Neuron (in vitro differentiated cells): ENCODE measurements at regions not wholly inside any gene's neighbourhood (a gene's known extent, or its start where the extent isn't known, plus 50 kb on each side); places are given as distances from the start of the nearest gene placed in this dataset.

Source experiments
- H2AFZ ChIP-seq: one replicate; pipeline ENCODE4 v1.6.1; 2013; ENCODE audit warnings: low read depth, mild to moderate bottlenecking, inconsistent platforms, low read length, moderate library complexity
- H3K27me3 ChIP-seq: one replicate; pipeline ENCODE4 v1.6.1; 2013; ENCODE audit warnings: low read length; ENCODE audit not compliant: insufficient read depth
- H3K36me3 ChIP-seq: one replicate; pipeline ENCODE4 v1.6.1; 2013; ENCODE audit warnings: low read length; ENCODE audit not compliant: insufficient read depth
- H3K4me1 ChIP-seq: one replicate; pipeline ENCODE4 v1.6.1; 2013; ENCODE audit warnings: low read length; ENCODE audit not compliant: insufficient read depth
- H3K4me3 ChIP-seq: 2 replicates; pipeline ENCODE4 v1.5.1; 2013; ENCODE audit warnings: mild to moderate bottlenecking, low read length, moderate library complexity
- H3K9me3 ChIP-seq: one replicate; pipeline ENCODE4 v1.6.1; 2013; ENCODE audit warnings: low read length

GRCh38 chr13:76016799-76017400 is 380.8 kb downstream of the LMO7 start:
- Histone ChIP-seq H2AFZ (no peak overlapping the region), H3K4me1 (no peaks in the 10 kb centered on the region), H3K27me3 (no peaks in the 10 kb centered on the region), H3K36me3 (no peaks in the 10 kb centered on the region), H3K4me3 (no peak overlapping the region), H3K9me3 (no peaks in the 10 kb centered on the region)

- no peak overlapping the region for H3K4me3 ChIP-seq
- no peaks in the 10 kb centered on the region for H3K36me3 ChIP-seq
- H3K4me1 ChIP-seq = no peaks in the 10 kb centered on the region
- H2AFZ ChIP-seq = no peak overlapping the region
- no peaks in the 10 kb centered on the region for H3K27me3 ChIP-seq
- no peaks in the 10 kb centered on the region for H3K9me3 ChIP-seq
Observed at GRCh38 chr13:76014406-76015318, 378.5 kb downstream of the LMO7 start.

- no peak overlapping the region for H2AFZ ChIP-seq
- H3K36me3 ChIP-seq = no peaks in the 10 kb centered on the region
Observed at GRCh38 chr13:76012091-76012721, 376.1 kb downstream of the LMO7 start.

GRCh38 chr13:76009267-76009890 is 373.2 kb downstream of the LMO7 start:
- no peaks in the 10 kb centered on the region for H3K4me1 ChIP-seq
- H3K9me3 ChIP-seq = no peaks in the 10 kb centered on the region
- no peak overlapping the region for H2AFZ ChIP-seq
- no peaks in the 10 kb centered on the region for H3K36me3 ChIP-seq
- H3K27me3 ChIP-seq = no peaks in the 10 kb centered on the region
- no peak overlapping the region for H3K4me3 ChIP-seq

More at GRCh38 chr13:76012091-76012721, 376.1 kb downstream of the LMO7 start:
- H3K9me3 ChIP-seq = no peaks in the 10 kb centered on the region
- no peaks in the 10 kb centered on the region for H3K27me3 ChIP-seq
- H3K4me3 ChIP-seq = no peak overlapping the region
- no peaks in the 10 kb centered on the region for H3K4me1 ChIP-seq

GRCh38 chr13:76004416-76004815 is 368.3 kb downstream of the LMO7 start:
- Histone ChIP-seq H3K36me3 (no peaks in the 10 kb centered on the region), H3K9me3 (no peaks in the 10 kb centered on the region), H2AFZ (no peak overlapping the region), H3K4me1 (no peaks in the 10 kb centered on the region), H3K4me3 (no peak overlapping the region), H3K27me3 (peaks cover 3% of the 10 kb centered on the region)

GRCh38 chr13:76000131-76000530 is 364.0 kb downstream of the LMO7 start:
- Histone ChIP-seq H3K4me3 (no peak overlapping the region), H3K27me3 (peaks cover 3% of the 10 kb centered on the region), H2AFZ (no peak overlapping the region), H3K9me3 (no peaks in the 10 kb centered on the region), H3K36me3 (no peaks in the 10 kb centered on the region), H3K4me1 (no peaks in the 10 kb centered on the region)

GRCh38 chr13:75996582-75996981 is 360.5 kb downstream of the LMO7 start:
- no peak overlapping the region for H3K4me3 ChIP-seq
- H3K4me1 ChIP-seq = no peaks in the 10 kb centered on the region
- no peaks in the 10 kb centered on the region for H3K36me3 ChIP-seq
- H3K27me3 ChIP-seq = no peaks in the 10 kb centered on the region
- no peak overlapping the region for H2AFZ ChIP-seq
- H3K9me3 ChIP-seq = no peaks in the 10 kb centered on the region

GRCh38 chr13:75995966-75996365 is 359.8 kb downstream of the LMO7 start:
- no peaks in the 10 kb centered on the region for H3K36me3 ChIP-seq
- H2AFZ ChIP-seq = no peak overlapping the region
- H3K4me1 ChIP-seq = no peaks in the 10 kb centered on the region
- no peaks in the 10 kb centered on the region for H3K9me3 ChIP-seq
- no peaks in the 10 kb centered on the region for H3K27me3 ChIP-seq
- H3K4me3 ChIP-seq = no peak overlapping the region

- no peaks in the 10 kb centered on the region for H3K27me3 ChIP-seq
- no peaks in the 10 kb centered on the region for H3K4me1 ChIP-seq
- H3K9me3 ChIP-seq = no peaks in the 10 kb centered on the region
- no peak overlapping the region for H2AFZ ChIP-seq
- H3K36me3 ChIP-seq = no peaks in the 10 kb centered on the region
- H3K4me3 ChIP-seq = no peak overlapping the region
Observed at GRCh38 chr13:75993823-75994222, 357.7 kb downstream of the LMO7 start.

GRCh38 chr13:75993241-75993640 is 357.1 kb downstream of the LMO7 start:
- no peaks in the 10 kb centered on the region for H3K36me3 ChIP-seq
- H3K9me3 ChIP-seq = no peaks in the 10 kb centered on the region
- H3K4me1 ChIP-seq = no peaks in the 10 kb centered on the region
- no peaks in the 10 kb centered on the region for H3K27me3 ChIP-seq
- no peak overlapping the region for H3K4me3 ChIP-seq
- H2AFZ ChIP-seq = no peak overlapping the region

GRCh38 chr13:75986818-75987217 is 350.7 kb downstream of the LMO7 start:
- Histone ChIP-seq H3K9me3 (no peaks in the 10 kb centered on the region), H3K36me3 (no peaks in the 10 kb centered on the region), H3K27me3 (no peaks in the 10 kb centered on the region), H3K4me3 (no peak overlapping the region), H2AFZ (no peak overlapping the region), H3K4me1 (peaks cover 2% of the 10 kb centered on the region)

GRCh38 chr13:75985132-75985531 is 349.0 kb downstream of the LMO7 start:
- Histone ChIP-seq H3K4me3 (no peak overlapping the region), H2AFZ (no peak overlapping the region), H3K27me3 (no peaks in the 10 kb centered on the region), H3K4me1 (peaks cover 2% of the 10 kb centered on the region), H3K9me3 (no peaks in the 10 kb centered on the region), H3K36me3 (no peaks in the 10 kb centered on the region)

GRCh38 chr13:75978818-75979217 is 342.7 kb downstream of the LMO7 start:
- Histone ChIP-seq H3K36me3 (no peaks in the 10 kb centered on the region), H3K4me3 (no peak overlapping the region), H2AFZ (no peak overlapping the region), H3K4me1 (no peaks in the 10 kb centered on the region), H3K9me3 (no peaks in the 10 kb centered on the region), H3K27me3 (no peaks in the 10 kb centered on the region)
